BJ (cell line): ENCODE measurements at regions not wholly inside any gene's neighbourhood (a gene's known extent, or its start where the extent isn't known, plus 50 kb on each side); places are given as distances from the start of the nearest gene placed in this dataset.

Experiments
- CTCF ChIA-PET: fragments of 350-600 bp; formaldehyde crosslinking; extraction: SDS; loops from one replicate; lab custom pipeline; 2021; ENCODE audit warnings: antibody characterized with exemption, inconsistent platforms; lab: Yijun Ruan, JAX
- POLR2A ChIA-PET: fragments of 300-600 bp; sonication (Branson Sonifier 250); formaldehyde crosslinking; extraction: SDS; loops from one replicate; lab custom pipeline; 2021; ENCODE audit warnings: antibody characterized with exemption; lab: Charles Lee
- DNase-seq: peaks from one replicate; pipeline ENCODE4 v3.0.0-alpha.2; 2011; ENCODE audit warnings: low read depth
- H3K27me3 ChIP-seq: 2 replicates; pipeline ENCODE4 v1.6.0; 2011; ENCODE audit warnings: low read length; ENCODE audit not compliant: control insufficient read depth, insufficient read depth
- H3K36me3 ChIP-seq: 2 replicates; pipeline ENCODE4 v1.5.1; 2011; ENCODE audit warnings: low read length; ENCODE audit not compliant: control insufficient read depth, insufficient read depth
- H3K4me3 ChIP-seq: 2 replicates; pipeline ENCODE4 v1.5.1; 2011; ENCODE audit warnings: low read depth, mild to moderate bottlenecking, control low read depth, low read length
- TF ChIP-seq, protein P1 (sequence below): IDR thresholded peaks from 2 replicates; pipeline ENCODE4 v1.5.1; 2011; ENCODE audit warnings: low read depth, mild to moderate bottlenecking, control low read depth, inconsistent platforms, low read length, moderate library complexity; ENCODE audit not compliant: insufficient read depth

DNA sequence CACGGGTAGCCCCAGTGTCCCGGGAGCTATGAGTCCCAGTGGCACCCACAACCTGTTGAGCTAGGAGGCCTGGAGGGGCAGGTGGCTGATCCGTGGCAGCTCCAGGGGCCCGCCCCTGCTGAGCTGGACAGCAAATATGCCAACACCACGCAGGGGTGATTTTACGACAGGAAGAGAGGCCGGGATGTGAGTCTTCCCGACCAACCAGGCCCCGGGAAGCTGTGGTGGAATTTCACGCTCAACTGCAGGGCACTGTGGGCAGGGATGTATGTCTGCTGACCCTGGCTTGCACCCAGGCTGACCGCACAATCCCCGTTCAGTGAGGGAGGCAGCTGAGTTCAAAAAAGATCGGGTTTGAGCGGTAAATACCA lies 183.9 kb downstream of the ERMARD start:
- POLR2A ChIA-PET, result no interaction called here
- Histone ChIP-seq H3K4me3 (no peak overlapping the region), H3K27me3 (no peaks in the 10 kb centered on the region), H3K36me3 (no peaks in the 10 kb centered on the region)
- DNase-seq, result no peak
- TF ChIP-seq, protein P1, sequence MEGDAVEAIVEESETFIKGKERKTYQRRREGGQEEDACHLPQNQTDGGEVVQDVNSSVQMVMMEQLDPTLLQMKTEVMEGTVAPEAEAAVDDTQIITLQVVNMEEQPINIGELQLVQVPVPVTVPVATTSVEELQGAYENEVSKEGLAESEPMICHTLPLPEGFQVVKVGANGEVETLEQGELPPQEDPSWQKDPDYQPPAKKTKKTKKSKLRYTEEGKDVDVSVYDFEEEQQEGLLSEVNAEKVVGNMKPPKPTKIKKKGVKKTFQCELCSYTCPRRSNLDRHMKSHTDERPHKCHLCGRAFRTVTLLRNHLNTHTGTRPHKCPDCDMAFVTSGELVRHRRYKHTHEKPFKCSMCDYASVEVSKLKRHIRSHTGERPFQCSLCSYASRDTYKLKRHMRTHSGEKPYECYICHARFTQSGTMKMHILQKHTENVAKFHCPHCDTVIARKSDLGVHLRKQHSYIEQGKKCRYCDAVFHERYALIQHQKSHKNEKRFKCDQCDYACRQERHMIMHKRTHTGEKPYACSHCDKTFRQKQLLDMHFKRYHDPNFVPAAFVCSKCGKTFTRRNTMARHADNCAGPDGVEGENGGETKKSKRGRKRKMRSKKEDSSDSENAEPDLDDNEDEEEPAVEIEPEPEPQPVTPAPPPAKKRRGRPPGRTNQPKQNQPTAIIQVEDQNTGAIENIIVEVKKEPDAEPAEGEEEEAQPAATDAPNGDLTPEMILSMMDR, result no peak
- CTCF ChIA-PET, result no interaction called here

DNA sequence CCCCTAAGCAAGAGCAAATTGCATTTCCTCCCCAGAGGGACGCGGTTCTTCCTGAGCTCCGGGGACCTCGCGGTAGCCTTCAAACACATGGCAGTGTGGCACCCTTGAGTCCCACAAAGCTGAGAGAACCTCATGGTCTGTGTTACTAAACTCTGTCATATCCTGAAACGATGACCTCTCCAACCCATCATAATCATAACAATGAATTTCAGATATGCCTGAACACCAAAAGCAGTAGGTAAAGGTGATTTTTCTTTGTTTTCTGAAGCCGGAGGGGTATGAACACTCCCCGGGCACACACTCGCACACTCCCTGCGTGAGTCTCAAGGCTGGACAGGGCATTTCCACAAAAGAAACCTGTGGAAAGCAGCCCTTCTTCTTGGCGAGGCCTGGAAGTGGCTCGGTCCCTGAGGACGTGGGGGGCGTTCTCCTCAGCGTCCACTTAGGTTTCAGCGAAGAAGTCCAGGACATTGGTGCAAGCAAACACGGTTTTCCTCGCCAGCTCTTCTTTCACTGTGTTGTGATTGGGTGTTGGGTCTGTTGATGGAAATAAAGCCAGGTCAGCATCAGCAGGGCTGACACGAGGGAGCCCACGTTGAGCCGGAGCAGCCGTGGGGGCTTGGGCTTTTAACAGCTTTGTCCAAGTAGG lies 183.4 kb downstream of the ERMARD start:
- POLR2A ChIA-PET, result no interaction called here
- CTCF ChIA-PET, result no interaction called here

DNA sequence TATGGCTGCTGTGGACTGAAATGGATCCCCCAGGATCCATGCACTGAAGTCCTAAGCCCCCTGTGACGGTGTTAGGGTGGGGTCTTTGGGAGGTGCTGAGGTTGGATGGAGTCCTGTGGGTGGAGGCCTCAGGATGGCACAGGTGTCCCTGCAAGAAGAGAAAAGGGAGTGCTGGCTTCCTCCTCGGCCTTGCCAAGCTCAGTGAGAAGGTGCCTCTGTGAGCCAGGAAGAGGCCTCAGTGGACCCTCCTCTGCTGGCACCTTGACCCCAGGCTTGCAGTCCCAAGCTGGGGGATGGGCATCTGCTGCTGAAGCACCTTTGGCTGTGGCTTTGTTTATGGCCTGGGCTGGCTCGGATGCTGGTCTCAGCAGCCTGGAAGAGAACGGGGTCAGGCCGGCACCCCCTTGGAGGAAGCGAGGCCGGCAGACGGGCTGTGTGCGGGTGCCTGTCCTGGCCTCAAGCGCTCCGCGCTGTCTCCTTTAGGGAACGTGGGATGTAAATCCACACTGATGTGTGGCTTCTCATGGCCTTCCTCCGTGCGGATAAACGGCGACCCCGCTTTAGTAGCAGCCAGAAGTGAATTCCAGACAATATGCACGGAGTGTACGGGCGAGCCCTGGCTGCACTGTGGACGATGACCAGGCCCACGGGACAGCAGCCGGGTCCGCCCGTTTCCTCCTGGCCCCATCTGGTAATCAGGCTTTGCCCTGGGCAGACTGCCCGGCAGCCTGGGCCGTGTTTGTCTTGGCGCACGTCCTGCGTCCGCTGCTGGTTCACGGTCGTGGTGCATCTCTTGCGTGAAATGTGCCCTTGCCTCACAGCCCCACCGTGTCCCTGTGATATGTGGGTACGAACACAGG lies 182.6 kb downstream of the ERMARD start:
- Histone ChIP-seq H3K36me3 (no peaks in the 10 kb centered on the region), H3K27me3 (no peaks in the 10 kb centered on the region), H3K4me3 (no peak overlapping the region)
- POLR2A ChIA-PET, result no interaction called here
- TF ChIP-seq, protein P1, result no peak
- DNase-seq, result no peak
- CTCF ChIA-PET, result no interaction called here

More for the DNA sequence above, 183.4 kb downstream of the ERMARD start:
- Histone ChIP-seq H3K4me3 (no peak overlapping the region), H3K27me3 (no peaks in the 10 kb centered on the region), H3K36me3 (no peaks in the 10 kb centered on the region)
- TF ChIP-seq, protein P1, result no peak
- no peak for DNase-seq

DNA sequence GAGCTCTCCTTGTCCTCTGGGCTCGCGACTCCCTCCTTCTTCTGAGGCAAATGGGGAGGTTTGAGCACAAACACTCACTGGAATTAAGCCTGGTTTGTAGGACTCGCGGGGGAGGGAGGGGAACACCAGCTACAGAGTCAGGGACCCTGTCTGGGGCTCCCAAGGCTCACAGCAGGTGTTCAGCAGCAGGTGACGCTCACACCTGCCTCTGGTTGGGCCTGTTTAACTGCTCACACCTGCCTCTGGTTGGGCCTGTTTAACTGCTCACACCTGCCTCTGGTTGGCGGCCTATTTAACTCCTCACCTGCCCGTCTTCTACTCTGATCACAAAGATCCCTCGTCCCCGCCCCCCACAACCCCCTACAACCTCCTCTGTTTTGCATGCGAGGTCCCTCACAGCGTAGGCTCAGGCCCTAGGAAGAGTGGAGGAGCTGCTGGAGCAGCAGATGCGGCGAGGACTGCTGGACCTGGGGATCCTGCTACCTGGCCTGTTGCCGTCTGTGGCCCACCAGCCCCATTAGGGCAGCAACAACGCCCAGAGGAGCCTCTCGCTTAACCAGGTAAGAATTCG lies 181.9 kb downstream of the ERMARD start:
- TF ChIP-seq, protein P1, result no peak
- Histone ChIP-seq H3K27me3 (no peaks in the 10 kb centered on the region), H3K4me3 (no peak overlapping the region), H3K36me3 (no peaks in the 10 kb centered on the region)
- ChIA-PET POLR2A (no interaction called here), CTCF (no interaction called here)
- no peak for DNase-seq

DNA sequence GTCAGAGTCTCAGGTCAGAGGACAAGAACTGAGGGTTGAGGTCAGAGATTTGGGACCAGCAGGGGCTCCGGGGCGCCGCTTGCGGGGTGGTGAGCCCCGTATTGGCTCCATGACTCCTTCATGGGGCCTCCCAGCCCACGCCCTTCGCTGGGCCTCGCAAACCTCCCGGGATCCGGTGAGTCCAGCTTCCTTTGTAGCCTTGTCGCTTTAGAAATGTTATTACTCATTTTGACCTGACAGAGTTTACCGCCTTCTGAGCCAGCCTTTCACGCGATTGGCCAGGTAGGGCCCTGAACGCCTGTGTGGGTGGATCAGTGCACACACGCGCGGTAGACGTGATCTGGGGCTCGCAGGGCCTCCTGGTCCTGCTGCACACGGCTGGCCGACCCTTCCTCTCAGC lies 181.1 kb downstream of the ERMARD start:
- H3K27me3 ChIP-seq, result no peaks in the 10 kb centered on the region
- ChIA-PET CTCF (no interaction called here), POLR2A (no interaction called here)
- no peak for DNase-seq
- no peaks in the 10 kb centered on the region for H3K36me3 ChIP-seq
- no peak overlapping the region for H3K4me3 ChIP-seq
- TF ChIP-seq, protein P1, result no peak
